ENCODE measurements at regions not wholly inside any gene's neighbourhood (a gene's known extent, or its start where the extent isn't known, plus 50 kb on each side); places are given as distances from the start of the nearest gene placed in this dataset.

- Histone ChIP-seq H2AFZ (ENCODE audit: low read depth, low read length) (no peak overlapping the region), H3K27ac (ENCODE audit: extremely low read depth, low read depth, low read length) (no peak overlapping the region), H3K4me3 (no peak overlapping the region), H4K20me1 (replicated peaks; ENCODE audit: control insufficient read depth, insufficient read depth, low read length) (no peaks in the 10 kb centered on the region), H3K4me2 (ENCODE audit: insufficient read depth, low read length) (no peak overlapping the region), H3K9ac (ENCODE audit: insufficient read depth in 1 of 2, low read depth in 2 of 2, low read length in 2 of 2) (no peak overlapping the region), H3K79me2 (ENCODE audit: control insufficient read depth, insufficient read depth, low read length) (no peaks in the 10 kb centered on the region), H3K4me1 (replicated peaks in 1 of 2; ENCODE audit: control insufficient read depth in 2 of 2, insufficient read depth in 2 of 2, low read length in 2 of 2) (no peaks in the 10 kb centered on the region), H3K9me1 (ENCODE audit: control insufficient read depth, insufficient read depth, low read length) (no peaks in the 10 kb centered on the region), H3K9me3 (replicated peaks; ENCODE audit: control insufficient read depth, insufficient read depth, low read depth, low read length) (no peaks in the 10 kb centered on the region), H3K27me3 (ENCODE audit: control insufficient read depth in 2 of 2, insufficient read depth in 2 of 2, low read length in 2 of 2) (no peaks in the 10 kb centered on the region), H3K36me3 (ENCODE audit: control insufficient read depth, insufficient read depth, low read length) (no peaks in the 10 kb centered on the region)
- 0% methylated on average over 2 of the region's 2 CpGs for WGBS (ENCODE audit: insufficient coverage, low coverage, missing lambda C conversion rate)
- in situ Hi-C loops (cut with MboI) (no loop called here), intact Hi-C loops (cut with micrococcal nuclease) (no loop called here)
- no TSS peak for BruUV-seq (replicated peaks)
- no peak for FAIRE-seq
- ChIA-PET POLR2A (no interaction called here), CTCF (ENCODE audit: low intra/inter-chr PET ratio) (no interaction called here)
- DNase-seq (ENCODE audit: extremely low read depth in 1 of 4, low spot score in 3 of 4), result no peak
- no peak for ATAC-seq
- TF ChIP-seq NFIC (IDR thresholded peaks at IDR 0.05), result no peak
- TF ChIP-seq, protein P1, sequence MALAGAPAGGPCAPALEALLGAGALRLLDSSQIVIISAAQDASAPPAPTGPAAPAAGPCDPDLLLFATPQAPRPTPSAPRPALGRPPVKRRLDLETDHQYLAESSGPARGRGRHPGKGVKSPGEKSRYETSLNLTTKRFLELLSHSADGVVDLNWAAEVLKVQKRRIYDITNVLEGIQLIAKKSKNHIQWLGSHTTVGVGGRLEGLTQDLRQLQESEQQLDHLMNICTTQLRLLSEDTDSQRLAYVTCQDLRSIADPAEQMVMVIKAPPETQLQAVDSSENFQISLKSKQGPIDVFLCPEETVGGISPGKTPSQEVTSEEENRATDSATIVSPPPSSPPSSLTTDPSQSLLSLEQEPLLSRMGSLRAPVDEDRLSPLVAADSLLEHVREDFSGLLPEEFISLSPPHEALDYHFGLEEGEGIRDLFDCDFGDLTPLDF (CRISPR knock-in tag; IDR thresholded peaks at IDR 0.05), result no peak
- TF ChIP-seq DPF2 (IDR thresholded peaks at IDR 0.05), result no peak
- TF ChIP-seq ZNF165 (CRISPR knock-in tag; IDR thresholded peaks at IDR 0.05; ENCODE audit: borderline replicate concordance), result no peak
- no peak for TF ChIP-seq KLF1 (tag; IDR thresholded peaks at IDR 0.05)
- TF ChIP-seq PML (IDR thresholded peaks at IDR 0.05; ENCODE audit: low read length), result no peak
- TF ChIP-seq NFE2 (IDR thresholded peaks at IDR 0.05; ENCODE audit: low read depth), result no peak
- TF ChIP-seq, protein P2, sequence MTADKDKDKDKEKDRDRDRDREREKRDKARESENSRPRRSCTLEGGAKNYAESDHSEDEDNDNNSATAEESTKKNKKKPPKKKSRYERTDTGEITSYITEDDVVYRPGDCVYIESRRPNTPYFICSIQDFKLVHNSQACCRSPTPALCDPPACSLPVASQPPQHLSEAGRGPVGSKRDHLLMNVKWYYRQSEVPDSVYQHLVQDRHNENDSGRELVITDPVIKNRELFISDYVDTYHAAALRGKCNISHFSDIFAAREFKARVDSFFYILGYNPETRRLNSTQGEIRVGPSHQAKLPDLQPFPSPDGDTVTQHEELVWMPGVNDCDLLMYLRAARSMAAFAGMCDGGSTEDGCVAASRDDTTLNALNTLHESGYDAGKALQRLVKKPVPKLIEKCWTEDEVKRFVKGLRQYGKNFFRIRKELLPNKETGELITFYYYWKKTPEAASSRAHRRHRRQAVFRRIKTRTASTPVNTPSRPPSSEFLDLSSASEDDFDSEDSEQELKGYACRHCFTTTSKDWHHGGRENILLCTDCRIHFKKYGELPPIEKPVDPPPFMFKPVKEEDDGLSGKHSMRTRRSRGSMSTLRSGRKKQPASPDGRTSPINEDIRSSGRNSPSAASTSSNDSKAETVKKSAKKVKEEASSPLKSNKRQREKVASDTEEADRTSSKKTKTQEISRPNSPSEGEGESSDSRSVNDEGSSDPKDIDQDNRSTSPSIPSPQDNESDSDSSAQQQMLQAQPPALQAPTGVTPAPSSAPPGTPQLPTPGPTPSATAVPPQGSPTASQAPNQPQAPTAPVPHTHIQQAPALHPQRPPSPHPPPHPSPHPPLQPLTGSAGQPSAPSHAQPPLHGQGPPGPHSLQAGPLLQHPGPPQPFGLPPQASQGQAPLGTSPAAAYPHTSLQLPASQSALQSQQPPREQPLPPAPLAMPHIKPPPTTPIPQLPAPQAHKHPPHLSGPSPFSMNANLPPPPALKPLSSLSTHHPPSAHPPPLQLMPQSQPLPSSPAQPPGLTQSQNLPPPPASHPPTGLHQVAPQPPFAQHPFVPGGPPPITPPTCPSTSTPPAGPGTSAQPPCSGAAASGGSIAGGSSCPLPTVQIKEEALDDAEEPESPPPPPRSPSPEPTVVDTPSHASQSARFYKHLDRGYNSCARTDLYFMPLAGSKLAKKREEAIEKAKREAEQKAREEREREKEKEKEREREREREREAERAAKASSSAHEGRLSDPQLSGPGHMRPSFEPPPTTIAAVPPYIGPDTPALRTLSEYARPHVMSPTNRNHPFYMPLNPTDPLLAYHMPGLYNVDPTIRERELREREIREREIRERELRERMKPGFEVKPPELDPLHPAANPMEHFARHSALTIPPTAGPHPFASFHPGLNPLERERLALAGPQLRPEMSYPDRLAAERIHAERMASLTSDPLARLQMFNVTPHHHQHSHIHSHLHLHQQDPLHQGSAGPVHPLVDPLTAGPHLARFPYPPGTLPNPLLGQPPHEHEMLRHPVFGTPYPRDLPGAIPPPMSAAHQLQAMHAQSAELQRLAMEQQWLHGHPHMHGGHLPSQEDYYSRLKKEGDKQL (CRISPR knock-in tag; IDR thresholded peaks at IDR 0.05; ENCODE audit: borderline replicate concordance), result no peak
- TF ChIP-seq MYBL2 (IDR thresholded peaks at IDR 0.05; ENCODE audit: low read depth), result no peak
- no peak for TF ChIP-seq MYBL2 (CRISPR knock-in tag; IDR thresholded peaks at IDR 0.05; ENCODE audit: borderline replicate concordance)
- no peak for TF ChIP-seq ZNF583 (CRISPR knock-in tag; IDR thresholded peaks at IDR 0.05)
- TF ChIP-seq PYGO2 (tag; IDR thresholded peaks at IDR 0.05), result no peak
- TF ChIP-seq NCOA6 (IDR thresholded peaks at IDR 0.05), result no peak
- TF ChIP-seq PCBP2 (IDR thresholded peaks at IDR 0.05; ENCODE audit: low read depth, low read length, poor library complexity, severe bottlenecking), result no peak
- TF ChIP-seq ZNF586 (CRISPR knock-in tag; conservative IDR thresholded peaks at IDR 0.05), result no peak
- no peak for TF ChIP-seq RBM25 (IDR thresholded peaks at IDR 0.05; ENCODE audit: low read depth, low read length, severe bottlenecking)
- TF ChIP-seq ETV6 (IDR thresholded peaks at IDR 0.05; ENCODE audit: borderline replicate concordance in 1 of 2, low read depth in 2 of 2, low read length in 1 of 2), result no peak
- no peak for TF ChIP-seq ETV6 (CRISPR knock-in tag; IDR thresholded peaks at IDR 0.05; ENCODE audit: borderline replicate concordance)
Measured at GRCh38 chr2:237234268-237234667, 148.6 kb downstream of the COPS8 start.
